AG04449 (cell line): ENCODE measurements at regions not wholly inside any gene's neighbourhood (a gene's known extent, or its start where the extent isn't known, plus 50 kb on each side); places are given as distances from the start of the nearest gene placed in this dataset.

Source experiments
- CTCF ChIA-PET: fragments of 350-600 bp; formaldehyde crosslinking; extraction: SDS; loops from one replicate; lab custom pipeline; 2021; ENCODE audit warnings: antibody characterized with exemption; lab: Yijun Ruan, JAX
- POLR2A ChIA-PET: fragments of 400-600, 350-600 bp; formaldehyde crosslinking; extraction: SDS; loops from one replicate; lab custom pipeline; 2020; ENCODE audit warnings: antibody characterized with exemption, inconsistent platforms; lab: Yijun Ruan, JAX
- DNase-seq: peaks from one replicate; pipeline ENCODE4 v3.0.0-alpha.2; 2010; ENCODE audit warnings: low read depth, low spot score
- H3K4me3 ChIP-seq: 2 replicates; pipeline ENCODE4 v1.5.1; 2011; ENCODE audit warnings: low read depth, mild to moderate bottlenecking, control low read depth, low read length
- TF ChIP-seq, protein P1 (sequence below): IDR thresholded peaks from one replicate; pipeline ENCODE4 v1.5.1; 2011; ENCODE audit warnings: mild to moderate bottlenecking, moderate library complexity, low read length, control low read depth, inconsistent platforms; ENCODE audit not compliant: insufficient read depth; ENCODE audit errors: missing control alignments

GRCh38 chr9:18397076-18397475, 76.9 kb upstream of the ADAMTSL1 start:
- DNase-seq, result no peak
- no peak overlapping the region for H3K4me3 ChIP-seq
- ChIA-PET POLR2A (no interaction called here), CTCF (interaction anchor here (1.2 to 3.1 kb wide), 4 partner anchors 27 to 320 kb away, joined by 3 to 47 read pairs (median 8); no protein-coding TSS in a partner anchor)
- TF ChIP-seq, protein P1, sequence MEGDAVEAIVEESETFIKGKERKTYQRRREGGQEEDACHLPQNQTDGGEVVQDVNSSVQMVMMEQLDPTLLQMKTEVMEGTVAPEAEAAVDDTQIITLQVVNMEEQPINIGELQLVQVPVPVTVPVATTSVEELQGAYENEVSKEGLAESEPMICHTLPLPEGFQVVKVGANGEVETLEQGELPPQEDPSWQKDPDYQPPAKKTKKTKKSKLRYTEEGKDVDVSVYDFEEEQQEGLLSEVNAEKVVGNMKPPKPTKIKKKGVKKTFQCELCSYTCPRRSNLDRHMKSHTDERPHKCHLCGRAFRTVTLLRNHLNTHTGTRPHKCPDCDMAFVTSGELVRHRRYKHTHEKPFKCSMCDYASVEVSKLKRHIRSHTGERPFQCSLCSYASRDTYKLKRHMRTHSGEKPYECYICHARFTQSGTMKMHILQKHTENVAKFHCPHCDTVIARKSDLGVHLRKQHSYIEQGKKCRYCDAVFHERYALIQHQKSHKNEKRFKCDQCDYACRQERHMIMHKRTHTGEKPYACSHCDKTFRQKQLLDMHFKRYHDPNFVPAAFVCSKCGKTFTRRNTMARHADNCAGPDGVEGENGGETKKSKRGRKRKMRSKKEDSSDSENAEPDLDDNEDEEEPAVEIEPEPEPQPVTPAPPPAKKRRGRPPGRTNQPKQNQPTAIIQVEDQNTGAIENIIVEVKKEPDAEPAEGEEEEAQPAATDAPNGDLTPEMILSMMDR, result no peak

GRCh38 chr9:18398038-18398437, 75.9 kb upstream of the ADAMTSL1 start:
- no peak for DNase-seq
- ChIA-PET POLR2A (no interaction called here), CTCF (interaction anchor here (3.0 to 3.1 kb wide), 2 partner anchors 44 to 142 kb away, joined by 10 to 47 read pairs; no protein-coding TSS in a partner anchor)
- TF ChIP-seq, protein P1, result no peak
- H3K4me3 ChIP-seq, result no peak overlapping the region

DNA sequence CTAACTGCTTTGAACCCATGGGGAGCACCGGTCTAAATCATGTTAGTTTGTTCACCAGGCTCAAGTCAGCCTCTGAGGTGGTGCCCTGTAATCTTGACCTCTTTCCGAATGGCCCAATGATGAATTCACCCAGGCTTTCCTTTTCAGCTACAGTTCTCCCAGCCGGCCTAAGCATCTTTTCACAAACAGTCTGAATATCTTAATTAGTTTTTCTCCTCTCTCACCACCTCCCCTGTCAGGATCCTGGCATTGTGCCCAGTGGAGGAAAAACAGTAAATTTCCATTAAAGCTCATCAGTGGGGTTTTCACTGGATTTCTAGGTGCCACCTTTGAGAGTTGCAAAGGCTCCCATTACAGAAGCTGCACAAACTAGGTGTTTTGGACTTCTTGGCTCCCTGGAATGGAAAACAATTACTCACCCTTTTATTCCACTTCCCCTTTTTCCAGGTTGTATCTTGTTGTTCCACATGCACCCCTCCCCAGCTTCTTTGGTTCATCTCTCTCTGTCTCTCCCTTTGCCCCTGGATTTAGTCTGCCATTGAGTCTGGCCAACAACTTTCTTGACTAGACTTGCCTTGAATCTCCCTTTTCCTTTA, 69.4 kb upstream of the ADAMTSL1 start:
- TF ChIP-seq, protein P1, result no peak
- ChIA-PET CTCF (no interaction called here), POLR2A (interaction anchor here (0.6 kb wide), 1 partner anchor 34 kb away, joined by 3 read pairs; no protein-coding TSS in a partner anchor)
- no peak for DNase-seq
- H3K4me3 ChIP-seq, result no peak overlapping the region

GRCh38 chr9:18405240-18405639, 68.7 kb upstream of the ADAMTSL1 start:
- DNase-seq, result no peak
- TF ChIP-seq, protein P1, result no peak
- ChIA-PET CTCF (no interaction called here), POLR2A (no interaction called here)
- H3K4me3 ChIP-seq, result no peak overlapping the region

DNA sequence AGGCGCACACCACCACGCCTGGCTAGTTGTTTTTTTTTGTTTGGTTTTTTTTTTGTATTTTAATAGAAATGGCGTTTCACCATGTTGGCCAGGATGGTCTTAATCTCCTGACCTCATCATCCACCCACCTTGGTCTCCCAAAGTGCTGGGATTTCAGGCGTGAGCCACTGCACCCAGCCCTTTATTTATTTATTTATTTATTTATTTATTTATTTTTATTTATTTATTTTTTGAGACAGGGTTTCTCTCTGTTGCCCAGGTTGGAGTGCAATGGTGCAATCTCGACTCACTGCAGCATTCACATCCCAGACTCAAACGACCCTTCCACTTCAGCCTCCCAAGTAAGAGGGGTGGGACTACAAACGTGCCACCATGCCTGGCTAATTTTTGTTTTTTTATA, 63.0 kb upstream of the ADAMTSL1 start:
- no peak for DNase-seq
- ChIA-PET POLR2A (no interaction called here), CTCF (no interaction called here)
- H3K4me3 ChIP-seq, result no peak overlapping the region
- TF ChIP-seq, protein P1, result no peak

DNA sequence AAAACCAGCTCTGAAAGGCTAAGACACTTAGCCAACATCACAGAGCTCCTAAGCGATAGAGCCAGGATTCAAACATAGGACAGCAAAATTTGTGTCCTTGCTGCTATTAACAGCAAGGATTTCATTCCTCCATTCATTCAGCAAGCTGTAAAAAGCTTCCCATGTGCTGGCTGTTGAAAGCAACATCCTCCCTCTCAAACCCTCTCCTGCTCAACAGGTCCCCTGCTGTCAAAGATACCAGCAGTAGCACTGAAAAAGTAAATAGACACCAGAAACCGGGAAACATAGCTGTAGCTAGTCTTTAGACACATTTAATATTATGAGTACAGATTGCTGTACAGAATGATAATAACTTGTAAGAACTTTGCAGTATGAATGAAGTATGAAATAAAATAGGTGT, 52.6 kb upstream of the ADAMTSL1 start:
- ChIA-PET POLR2A (no interaction called here), CTCF (interaction anchor here (0.8 to 4.7 kb wide), 3 partner anchors 12 to 21 kb away, joined by 3 to 24 read pairs (median 4); no protein-coding TSS in a partner anchor)
- no peak overlapping the region for H3K4me3 ChIP-seq
- TF ChIP-seq, protein P1, result no peak
- no peak for DNase-seq
